ENCODE measurements at regions not wholly inside any gene's neighbourhood (a gene's known extent, or its start where the extent isn't known, plus 50 kb on each side); places are given as distances from the start of the nearest gene placed in this dataset.
"Not testable (repeated sequence)": the region's sequence is repeated elsewhere in the genome, so short reads cannot be mapped to it uniquely, and the experiment has no call there.

GRCh38 chr4:159904906-159905305 lies 802.0 kb downstream of the RAPGEF2 start:
- no peaks in the 10 kb centered on the region for H3K36me3 ChIP-seq (ENCODE audit: insufficient read depth, low read length)
- no peak overlapping the region for H3K27ac ChIP-seq (ENCODE audit: low read length)
- no peaks in the 10 kb centered on the region for H3K27me3 ChIP-seq (ENCODE audit: low read length)
- no peaks in the 10 kb centered on the region for H3K9me2 ChIP-seq (replicated peaks; ENCODE audit: insufficient read depth, low read length)
- no peaks in the 10 kb centered on the region for H3K4me1 ChIP-seq (ENCODE audit: low read length)
- DNase-seq = no peak
- H3K9me3 ChIP-seq (ENCODE audit: low read length) = peaks cover 30% of the 10 kb centered on the region
- no peak overlapping the region for H3K4me2 ChIP-seq (ENCODE audit: low read depth, low read length, poor library complexity, severe bottlenecking)
- H3K9ac ChIP-seq (ENCODE audit: low read length) = no peak overlapping the region
- no peaks in the 10 kb centered on the region for H4K20me1 ChIP-seq (ENCODE audit: insufficient read depth, low read depth, low read length)
- H2AFZ ChIP-seq (ENCODE audit: low read length) = no peak overlapping the region
- no peak overlapping the region for H3K4me3 ChIP-seq (ENCODE audit: low read length)
- H3K79me2 ChIP-seq (ENCODE audit: low read length) = no peaks in the 10 kb centered on the region

GRCh38 chr4:159906051-159906450 lies 803.2 kb downstream of the RAPGEF2 start:
- H4K20me1 ChIP-seq (ENCODE audit: insufficient read depth, low read depth, low read length) = no peaks in the 10 kb centered on the region
- H3K4me2 ChIP-seq (ENCODE audit: low read depth, low read length, poor library complexity, severe bottlenecking) = no peak overlapping the region
- no peak overlapping the region for H3K9ac ChIP-seq (ENCODE audit: low read length)
- H3K27me3 ChIP-seq (ENCODE audit: low read length) = no peaks in the 10 kb centered on the region
- peaks cover 31% of the 10 kb centered on the region for H3K9me3 ChIP-seq (ENCODE audit: low read length)
- DNase-seq = no peak
- H3K79me2 ChIP-seq (ENCODE audit: low read length) = no peaks in the 10 kb centered on the region
- no peak overlapping the region for H3K4me3 ChIP-seq (ENCODE audit: low read length)
- H3K27ac ChIP-seq (ENCODE audit: low read length) = no peak overlapping the region
- H3K4me1 ChIP-seq (ENCODE audit: low read length) = no peaks in the 10 kb centered on the region
- no peaks in the 10 kb centered on the region for H3K9me2 ChIP-seq (replicated peaks; ENCODE audit: insufficient read depth, low read length)
- H2AFZ ChIP-seq (ENCODE audit: low read length) = no peak overlapping the region
- no peaks in the 10 kb centered on the region for H3K36me3 ChIP-seq (ENCODE audit: insufficient read depth, low read length)

- H3K27ac ChIP-seq (ENCODE audit: low read length) = no peak overlapping the region
- no peak overlapping the region for H2AFZ ChIP-seq (ENCODE audit: low read length)
- no peak overlapping the region for H3K4me2 ChIP-seq (ENCODE audit: low read depth, low read length, poor library complexity, severe bottlenecking)
- no peaks in the 10 kb centered on the region for H3K4me1 ChIP-seq (ENCODE audit: low read length)
- H3K9me3 ChIP-seq (ENCODE audit: low read length) = peaks cover 31% of the 10 kb centered on the region
- H3K4me3 ChIP-seq (ENCODE audit: low read length) = no peak overlapping the region
- no peaks in the 10 kb centered on the region for H3K36me3 ChIP-seq (ENCODE audit: insufficient read depth, low read length)
- no peaks in the 10 kb centered on the region for H4K20me1 ChIP-seq (ENCODE audit: insufficient read depth, low read depth, low read length)
- no peak overlapping the region for H3K9ac ChIP-seq (ENCODE audit: low read length)
- DNase-seq = no peak
- no peaks in the 10 kb centered on the region for H3K27me3 ChIP-seq (ENCODE audit: low read length)
- no peaks in the 10 kb centered on the region for H3K9me2 ChIP-seq (replicated peaks; ENCODE audit: insufficient read depth, low read length)
- no peaks in the 10 kb centered on the region for H3K79me2 ChIP-seq (ENCODE audit: low read length)
These were observed 803.6 kb downstream of the RAPGEF2 start for GRCh38 chr4:159906517-159906916.

- Histone ChIP-seq H3K4me3 (ENCODE audit: low read length) (no peak overlapping the region), H3K27me3 (ENCODE audit: low read length) (no peaks in the 10 kb centered on the region), H3K4me2 (ENCODE audit: low read depth, low read length, poor library complexity, severe bottlenecking) (no peak overlapping the region), H2AFZ (ENCODE audit: low read length) (no peak overlapping the region), H3K9me2 (replicated peaks; ENCODE audit: insufficient read depth, low read length) (no peaks in the 10 kb centered on the region), H3K79me2 (ENCODE audit: low read length) (no peaks in the 10 kb centered on the region), H4K20me1 (ENCODE audit: insufficient read depth, low read depth, low read length) (no peaks in the 10 kb centered on the region), H3K27ac (ENCODE audit: low read length) (no peak overlapping the region), H3K9me3 (ENCODE audit: low read length) (peaks cover 42% of the 10 kb centered on the region), H3K9ac (ENCODE audit: low read length) (no peak overlapping the region), H3K36me3 (ENCODE audit: insufficient read depth, low read length) (no peaks in the 10 kb centered on the region), H3K4me1 (ENCODE audit: low read length) (no peaks in the 10 kb centered on the region)
- no peak for DNase-seq
These were observed 807.8 kb downstream of the RAPGEF2 start for GRCh38 chr4:159910721-159911120.

GRCh38 chr4:159922119-159922518 lies 819.2 kb downstream of the RAPGEF2 start:
- Histone ChIP-seq H3K9me2 (replicated peaks; ENCODE audit: insufficient read depth, low read length) (no peaks in the 10 kb centered on the region), H3K36me3 (ENCODE audit: insufficient read depth, low read length) (no peaks in the 10 kb centered on the region), H2AFZ (ENCODE audit: low read length) (no peak overlapping the region), H3K79me2 (ENCODE audit: low read length) (no peaks in the 10 kb centered on the region), H3K27ac (ENCODE audit: low read length) (no peak overlapping the region), H3K4me1 (ENCODE audit: low read length) (no peaks in the 10 kb centered on the region), H3K4me3 (ENCODE audit: low read length) (no peak overlapping the region), H3K9ac (ENCODE audit: low read length) (no peak overlapping the region), H4K20me1 (ENCODE audit: insufficient read depth, low read depth, low read length) (no peaks in the 10 kb centered on the region), H3K4me2 (ENCODE audit: low read depth, low read length, poor library complexity, severe bottlenecking) (no peak overlapping the region), H3K9me3 (ENCODE audit: low read length) (peaks cover 46% of the 10 kb centered on the region), H3K27me3 (ENCODE audit: low read length) (no peaks in the 10 kb centered on the region)
- DNase-seq = no peak

GRCh38 chr4:159925770-159926169 lies 822.9 kb downstream of the RAPGEF2 start:
- Histone ChIP-seq H3K9ac (ENCODE audit: low read length) (no peak overlapping the region), H3K4me1 (ENCODE audit: low read length) (no peaks in the 10 kb centered on the region), H3K9me3 (ENCODE audit: low read length) (peaks cover 52% of the 10 kb centered on the region), H2AFZ (ENCODE audit: low read length) (no peak overlapping the region), H3K9me2 (replicated peaks; ENCODE audit: insufficient read depth, low read length) (no peaks in the 10 kb centered on the region), H3K36me3 (ENCODE audit: insufficient read depth, low read length) (no peaks in the 10 kb centered on the region), H3K4me2 (ENCODE audit: low read depth, low read length, poor library complexity, severe bottlenecking) (no peak overlapping the region), H3K27me3 (ENCODE audit: low read length) (no peaks in the 10 kb centered on the region), H3K27ac (ENCODE audit: low read length) (no peak overlapping the region), H3K4me3 (ENCODE audit: low read length) (no peak overlapping the region), H3K79me2 (ENCODE audit: low read length) (no peaks in the 10 kb centered on the region), H4K20me1 (ENCODE audit: insufficient read depth, low read depth, low read length) (no peaks in the 10 kb centered on the region)
- no peak for DNase-seq

- DNase-seq = no peak
- H3K9me2 ChIP-seq (replicated peaks; ENCODE audit: insufficient read depth, low read length) = no peaks in the 10 kb centered on the region
- H3K9ac ChIP-seq (ENCODE audit: low read length) = no peak overlapping the region
- H3K4me3 ChIP-seq (ENCODE audit: low read length) = no peak overlapping the region
- no peaks in the 10 kb centered on the region for H3K79me2 ChIP-seq (ENCODE audit: low read length)
- H3K27me3 ChIP-seq (ENCODE audit: low read length) = no peaks in the 10 kb centered on the region
- H2AFZ ChIP-seq (ENCODE audit: low read length) = no peak overlapping the region
- no peaks in the 10 kb centered on the region for H4K20me1 ChIP-seq (ENCODE audit: insufficient read depth, low read depth, low read length)
- no peak overlapping the region for H3K27ac ChIP-seq (ENCODE audit: low read length)
- peaks cover 52% of the 10 kb centered on the region for H3K9me3 ChIP-seq (ENCODE audit: low read length)
- no peaks in the 10 kb centered on the region for H3K36me3 ChIP-seq (ENCODE audit: insufficient read depth, low read length)
- H3K4me2 ChIP-seq (ENCODE audit: low read depth, low read length, poor library complexity, severe bottlenecking) = no peak overlapping the region
- H3K4me1 ChIP-seq (ENCODE audit: low read length) = no peaks in the 10 kb centered on the region
These were observed 824.0 kb downstream of the RAPGEF2 start for GRCh38 chr4:159926871-159927270.

- no peak overlapping the region for H3K9ac ChIP-seq (ENCODE audit: low read length)
- H3K27ac ChIP-seq (ENCODE audit: low read length) = no peak overlapping the region
- H3K4me1 ChIP-seq (ENCODE audit: low read length) = no peaks in the 10 kb centered on the region
- H3K36me3 ChIP-seq (ENCODE audit: insufficient read depth, low read length) = no peaks in the 10 kb centered on the region
- H3K27me3 ChIP-seq (ENCODE audit: low read length) = no peaks in the 10 kb centered on the region
- peaks cover 48% of the 10 kb centered on the region for H3K9me3 ChIP-seq (ENCODE audit: low read length)
- H3K4me3 ChIP-seq (ENCODE audit: low read length) = no peak overlapping the region
- no peak overlapping the region for H3K4me2 ChIP-seq (ENCODE audit: low read depth, low read length, poor library complexity, severe bottlenecking)
- H2AFZ ChIP-seq (ENCODE audit: low read length) = no peak overlapping the region
- no peak for DNase-seq
- H3K79me2 ChIP-seq (ENCODE audit: low read length) = no peaks in the 10 kb centered on the region
- H4K20me1 ChIP-seq (ENCODE audit: insufficient read depth, low read depth, low read length) = no peaks in the 10 kb centered on the region
- H3K9me2 ChIP-seq (replicated peaks; ENCODE audit: insufficient read depth, low read length) = no peaks in the 10 kb centered on the region
These were observed 824.9 kb downstream of the RAPGEF2 start for GRCh38 chr4:159927781-159928180.

- H4K20me1 ChIP-seq (ENCODE audit: insufficient read depth, low read depth, low read length); H3K4me2 ChIP-seq (ENCODE audit: low read depth, low read length, poor library complexity, severe bottlenecking); H3K4me1 ChIP-seq (ENCODE audit: low read length); H3K27me3 ChIP-seq (ENCODE audit: low read length); H3K36me3 ChIP-seq (ENCODE audit: insufficient read depth, low read length); DNase-seq; H3K4me3 ChIP-seq (ENCODE audit: low read length); H3K9ac ChIP-seq (ENCODE audit: low read length); H3K27ac ChIP-seq (ENCODE audit: low read length); H2AFZ ChIP-seq (ENCODE audit: low read length); H3K79me2 ChIP-seq (ENCODE audit: low read length); H3K9me2 ChIP-seq (replicated peaks; ENCODE audit: insufficient read depth, low read length): not testable (repeated sequence)
- peaks cover 21% of the 10 kb centered on the region for H3K9me3 ChIP-seq (ENCODE audit: low read length)
These were observed 831.7 kb downstream of the RAPGEF2 start for GRCh38 chr4:159934602-159935001.

All from Karpas-422 (cell line).